Neural progenitor cell (in vitro differentiated cells): ENCODE measurements at regions not wholly inside any gene's neighbourhood (a gene's known extent, or its start where the extent isn't known, plus 50 kb on each side); places are given as distances from the start of the nearest gene placed in this dataset.

Experiments
- EZH2 ChIP-seq: fragments of 200-600 bp; sonication (generic); IDR thresholded peaks from 2 replicates; pipeline ENCODE4 v1.6.1; 2017; ENCODE audit warnings: antibody characterized with exemption, mild to moderate bottlenecking, moderate library complexity
- TF ChIP-seq, protein P1 (sequence below): fragments of 200-600 bp; sonication (generic); IDR thresholded peaks from 2 replicates; pipeline ENCODE4 v1.5.1; 2017; ENCODE audit warnings: antibody characterized with exemption, mild to moderate bottlenecking

- TF ChIP-seq, protein P1, sequence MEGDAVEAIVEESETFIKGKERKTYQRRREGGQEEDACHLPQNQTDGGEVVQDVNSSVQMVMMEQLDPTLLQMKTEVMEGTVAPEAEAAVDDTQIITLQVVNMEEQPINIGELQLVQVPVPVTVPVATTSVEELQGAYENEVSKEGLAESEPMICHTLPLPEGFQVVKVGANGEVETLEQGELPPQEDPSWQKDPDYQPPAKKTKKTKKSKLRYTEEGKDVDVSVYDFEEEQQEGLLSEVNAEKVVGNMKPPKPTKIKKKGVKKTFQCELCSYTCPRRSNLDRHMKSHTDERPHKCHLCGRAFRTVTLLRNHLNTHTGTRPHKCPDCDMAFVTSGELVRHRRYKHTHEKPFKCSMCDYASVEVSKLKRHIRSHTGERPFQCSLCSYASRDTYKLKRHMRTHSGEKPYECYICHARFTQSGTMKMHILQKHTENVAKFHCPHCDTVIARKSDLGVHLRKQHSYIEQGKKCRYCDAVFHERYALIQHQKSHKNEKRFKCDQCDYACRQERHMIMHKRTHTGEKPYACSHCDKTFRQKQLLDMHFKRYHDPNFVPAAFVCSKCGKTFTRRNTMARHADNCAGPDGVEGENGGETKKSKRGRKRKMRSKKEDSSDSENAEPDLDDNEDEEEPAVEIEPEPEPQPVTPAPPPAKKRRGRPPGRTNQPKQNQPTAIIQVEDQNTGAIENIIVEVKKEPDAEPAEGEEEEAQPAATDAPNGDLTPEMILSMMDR = no peak
- no peak for TF ChIP-seq EZH2
Observed at GRCh38 chr4:18957716-18958115, 936.2 kb upstream of the LCORL start.
